Ovary (tissue), 7 donors: ENCODE measurements at regions not wholly inside any gene's neighbourhood (a gene's known extent, or its start where the extent isn't known, plus 50 kb on each side); places are given as distances from the start of the nearest gene placed in this dataset.

Experiments
- DNase-seq, 5 donors: peaks; one replicate each; pipeline ENCODE4 v3.0.0-alpha.2; 2019 to 2020
- H3K27ac ChIP-seq, 2 donors: fragments of 200-600 bp; one replicate each; pipeline versions ENCODE4 v1.5.1 to v1.8.0; 2019 to 2022
- H3K27me3 ChIP-seq: fragments of 200-600 bp; one replicate; pipeline ENCODE4 v1.8.0; 2022
- H3K36me3 ChIP-seq: fragments of 200-600 bp; sonication (generic); one replicate; pipeline ENCODE4 v1.5.1; 2019
- H3K4me1 ChIP-seq: one replicate; pipeline ENCODE4 v1.8.1; 2013; ENCODE audit warnings: mild to moderate bottlenecking, moderate library complexity; ENCODE audit not compliant: insufficient read depth
- H3K4me3 ChIP-seq: fragments of 200-600 bp; sonication (generic); one replicate; pipeline ENCODE4 v1.5.1; 2017
- H3K9me3 ChIP-seq, 2 donors: fragments of 200-600 bp in 1 of 2; sonication (generic) in 1 of 2; one replicate each; pipeline versions ENCODE4 v1.5.1 to v1.8.1; 2013 to 2019; ENCODE audit warnings: mild to moderate bottlenecking in 1 of 2, moderate library complexity in 1 of 2
- EP300 ChIP-seq: sonication (generic); formaldehyde crosslinking; IDR thresholded peaks from one replicate; pipeline ENCODE4 v1.6.1; 2017; ENCODE audit warnings: antibody characterized with exemption
- POLR2A ChIP-seq: fragments of 450-650 bp; IDR thresholded peaks from one replicate; pipeline ENCODE4 v1.6.1; 2017; ENCODE audit warnings: antibody characterized with exemption, mild to moderate bottlenecking, moderate library complexity
- WGBS, 3 donors: extraction: QIAGEN DNeasy Blood & Tissue Kit in 1 of 3; methylation state at CpG; one replicate each; pipeline versions ENCODE4 v1.1.5 to v1.1.7; 2013 to 2017; 5-methylcytosine and 5-hydroxymethylcytosine counted together
- intact Hi-C, 4 donors: fragments of 100-400 bp; cut with DNase I; formaldehyde crosslinking; loops; one replicate each; pipeline versions ENCODE4 v1.11.0 to v1.15.1; 2022 to 2023
- TF ChIP-seq, protein P1 (sequence below), 3 donors: fragments of 450-650 bp in 2 of 3; fragments of 200-600 bp in 1 of 3; IDR thresholded peaks; one replicate each; pipeline versions ENCODE4 v1.5.1 to v1.8.0; 2016 to 2022; ENCODE audit warnings: antibody characterized with exemption in 3 of 3, mild to moderate bottlenecking in 1 of 3
- donor health status: DM: no; HTN: no; CAD: no; lungs with moderate emphysema.
- donor health status: DM: no; HTN: no; CAD: no.
- donor health status: Bipolar disorder and iron deficiency.
- donor health status: DM: no; HTN: no; CAD: no.
- donor health status: DM: yes; HTN: yes; CAD: no.

DNA sequence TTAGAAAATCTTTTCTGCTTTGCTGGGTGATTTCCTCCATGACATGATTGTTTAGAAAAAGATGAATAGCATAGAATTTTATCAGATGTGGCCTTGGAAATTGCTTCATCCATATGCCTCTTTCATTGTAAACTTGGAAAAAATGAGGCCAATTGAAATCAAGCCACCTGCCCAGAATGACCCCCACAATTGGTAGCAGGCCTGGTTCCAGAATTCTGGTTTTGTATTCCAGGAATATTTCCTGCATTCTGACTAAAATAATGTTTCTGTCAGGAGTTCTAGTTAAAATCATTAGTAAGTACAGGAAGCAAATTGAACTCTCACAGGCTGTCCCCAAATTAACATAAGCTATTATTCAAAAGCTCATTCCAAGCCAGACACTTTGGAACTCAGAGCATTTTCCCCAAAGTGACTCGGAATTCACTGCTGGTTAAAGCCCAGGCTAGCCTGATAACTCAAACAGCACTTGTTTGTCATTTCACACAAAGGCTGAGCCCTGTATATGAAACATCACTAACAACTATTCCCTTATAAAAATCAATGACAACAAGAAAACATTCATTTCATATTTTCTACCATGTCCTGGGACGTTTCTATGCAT, 75.1 kb upstream of the ADCY2 start:
- Histone ChIP-seq H3K4me3 (no peak overlapping the region), H3K27ac (no peak overlapping the region), H3K27me3 (no peaks in the 10 kb centered on the region), H3K9me3 (no peaks in the 10 kb centered on the region), H3K36me3 (no peaks in the 10 kb centered on the region), H3K4me1 (no peaks in the 10 kb centered on the region)
- TF ChIP-seq EP300 (no peak), POLR2A (no peak)
- TF ChIP-seq, protein P1, sequence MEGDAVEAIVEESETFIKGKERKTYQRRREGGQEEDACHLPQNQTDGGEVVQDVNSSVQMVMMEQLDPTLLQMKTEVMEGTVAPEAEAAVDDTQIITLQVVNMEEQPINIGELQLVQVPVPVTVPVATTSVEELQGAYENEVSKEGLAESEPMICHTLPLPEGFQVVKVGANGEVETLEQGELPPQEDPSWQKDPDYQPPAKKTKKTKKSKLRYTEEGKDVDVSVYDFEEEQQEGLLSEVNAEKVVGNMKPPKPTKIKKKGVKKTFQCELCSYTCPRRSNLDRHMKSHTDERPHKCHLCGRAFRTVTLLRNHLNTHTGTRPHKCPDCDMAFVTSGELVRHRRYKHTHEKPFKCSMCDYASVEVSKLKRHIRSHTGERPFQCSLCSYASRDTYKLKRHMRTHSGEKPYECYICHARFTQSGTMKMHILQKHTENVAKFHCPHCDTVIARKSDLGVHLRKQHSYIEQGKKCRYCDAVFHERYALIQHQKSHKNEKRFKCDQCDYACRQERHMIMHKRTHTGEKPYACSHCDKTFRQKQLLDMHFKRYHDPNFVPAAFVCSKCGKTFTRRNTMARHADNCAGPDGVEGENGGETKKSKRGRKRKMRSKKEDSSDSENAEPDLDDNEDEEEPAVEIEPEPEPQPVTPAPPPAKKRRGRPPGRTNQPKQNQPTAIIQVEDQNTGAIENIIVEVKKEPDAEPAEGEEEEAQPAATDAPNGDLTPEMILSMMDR (IDR thresholded peaks at IDR 0.05): no peak
- 26 to 35% (median 33%) methylated on average over 2 of the region's 2 CpGs for WGBS, 3 donors
- no peak for DNase-seq
- intact Hi-C loops: no loop called here

DNA sequence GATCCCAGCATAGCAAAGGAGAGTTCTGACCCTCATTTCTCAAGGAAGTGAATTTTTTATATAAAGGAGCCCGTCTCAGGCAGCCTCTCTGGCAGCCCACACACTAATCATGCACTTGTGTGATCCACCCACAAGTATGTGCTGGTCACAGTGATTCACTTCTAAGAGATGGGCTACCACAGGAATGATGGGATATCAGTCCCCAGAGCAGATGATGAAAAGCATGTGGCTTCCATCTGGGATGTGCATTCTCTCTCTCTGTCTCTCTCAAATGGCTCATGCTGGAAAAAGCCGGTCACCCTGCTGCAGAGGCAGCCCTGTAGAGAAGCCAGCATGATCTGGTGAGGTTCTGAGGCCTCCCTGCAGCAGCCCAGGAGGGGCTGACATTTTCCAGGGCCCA, 74.2 kb upstream of the ADCY2 start:
- Histone ChIP-seq H3K27ac (no peak overlapping the region), H3K4me1 (no peaks in the 10 kb centered on the region), H3K27me3 (no peaks in the 10 kb centered on the region), H3K36me3 (no peaks in the 10 kb centered on the region), H3K9me3 (no peaks in the 10 kb centered on the region), H3K4me3 (no peak overlapping the region)
- WGBS, 3 donors: 21 to 50% (median 35%) methylated on average over 2 of the region's 2 CpGs
- intact Hi-C loops: no loop called here
- no peak for DNase-seq
- TF ChIP-seq POLR2A (no peak), EP300 (no peak)
- TF ChIP-seq, protein P1 (IDR thresholded peaks at IDR 0.05): no peak

- TF ChIP-seq EP300 (no peak), POLR2A (no peak)
- TF ChIP-seq, protein P1 (IDR thresholded peaks at IDR 0.05): no peak
- H3K9me3 ChIP-seq: no peaks in the 10 kb centered on the region
- intact Hi-C loops: no loop called here
These were observed 71.0 kb upstream of the ADCY2 start for GRCh38 chr5:7324919-7325318.

DNA sequence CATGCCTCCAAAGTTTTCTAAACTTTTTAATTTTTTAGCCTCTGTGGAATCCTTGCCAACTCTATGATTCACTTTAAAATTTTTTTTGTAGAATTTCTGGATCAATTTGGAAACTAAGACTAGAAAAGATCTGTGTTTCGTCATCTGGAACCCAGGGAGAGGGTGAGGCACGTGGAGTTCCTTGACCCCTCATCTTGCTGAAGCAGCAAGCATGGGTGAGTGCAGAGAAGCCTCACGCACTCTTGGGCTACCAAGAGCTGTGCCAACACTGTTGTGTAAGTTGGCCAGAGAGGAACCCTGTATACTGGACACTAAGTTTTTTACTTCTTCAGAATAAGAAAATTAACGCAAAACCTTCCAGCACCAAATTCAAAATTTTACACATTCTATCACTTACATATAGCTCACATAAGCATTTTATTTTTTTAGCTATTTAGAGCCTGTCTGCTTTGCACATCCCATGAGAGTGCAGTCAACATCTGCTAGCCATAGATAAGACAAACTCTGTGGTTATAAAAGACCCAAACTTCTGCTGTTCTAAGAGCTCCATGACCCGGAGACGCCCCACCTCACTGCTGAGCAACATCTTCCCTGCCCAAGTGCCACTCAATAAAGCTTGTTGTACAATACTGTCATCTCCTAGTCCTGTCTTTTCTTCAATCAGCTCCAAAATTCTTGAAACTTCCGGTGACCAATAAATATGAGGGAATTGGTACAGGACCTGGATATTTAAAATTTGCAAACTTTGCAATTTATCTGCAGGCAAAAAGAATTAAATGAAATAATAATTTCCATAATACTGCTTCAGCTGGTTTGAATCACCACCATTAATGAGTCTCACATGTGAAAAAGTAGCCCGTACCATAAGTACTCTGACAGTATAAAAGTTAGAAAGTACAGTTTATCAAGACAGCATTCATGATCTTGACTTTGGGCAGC, 69.7 kb upstream of the ADCY2 start:
- Histone ChIP-seq H3K4me3 (no peak overlapping the region), H3K27me3 (no peaks in the 10 kb centered on the region), H3K4me1 (no peaks in the 10 kb centered on the region), H3K27ac (no peak overlapping the region), H3K9me3 (no peaks in the 10 kb centered on the region), H3K36me3 (no peaks in the 10 kb centered on the region)
- intact Hi-C loops: no loop called here
- TF ChIP-seq, protein P1 (IDR thresholded peaks at IDR 0.05): no peak
- TF ChIP-seq EP300 (no peak), POLR2A (no peak)
- 75 to 80% (median 76%) methylated on average over 8 of the region's 8 CpGs for WGBS, 3 donors
- DNase-seq: no peak

More at GRCh38 chr5:7324919-7325318, 71.0 kb upstream of the ADCY2 start:
- DNase-seq: no peak
- Histone ChIP-seq H3K4me3 (no peak overlapping the region), H3K27ac (no peak overlapping the region), H3K27me3 (no peaks in the 10 kb centered on the region), H3K36me3 (no peaks in the 10 kb centered on the region), H3K4me1 (no peaks in the 10 kb centered on the region)
- 82 to 89% (median 84%) methylated on average over 4 of the region's 4 CpGs for WGBS, 3 donors
